Eye (tissue), 1 donor: ENCODE measurements at regions not wholly inside any gene's neighbourhood (a gene's known extent, or its start where the extent isn't known, plus 50 kb on each side); places are given as distances from the start of the nearest gene placed in this dataset.

Experiments
- DNase-seq: peaks from one replicate; pipeline ENCODE4 v3.0.0-alpha.2; 2015

GRCh38 chrX:45766981-45767501 is 566.4 kb upstream of the DIPK2B start:
- no peak for DNase-seq

GRCh38 chrX:45765767-45766166 is 565.1 kb upstream of the DIPK2B start:
- no peak for DNase-seq

GRCh38 chrX:45765281-45765680 is 564.6 kb upstream of the DIPK2B start:
- no peak for DNase-seq

GRCh38 chrX:45762699-45763647 is 562.3 kb upstream of the DIPK2B start:
- no peak for DNase-seq

- DNase-seq: no peak
Measured at GRCh38 chrX:45761920-45762319, 561.2 kb upstream of the DIPK2B start.

- no peak for DNase-seq
Measured at GRCh38 chrX:45760187-45760742, 559.6 kb upstream of the DIPK2B start.

GRCh38 chrX:45758738-45759397 is 558.2 kb upstream of the DIPK2B start:
- DNase-seq: no peak

- DNase-seq: no peak
Measured at GRCh38 chrX:45758319-45758718, 557.6 kb upstream of the DIPK2B start.

- no peak for DNase-seq
Measured at GRCh38 chrX:45757272-45757671, 556.6 kb upstream of the DIPK2B start.

GRCh38 chrX:45756557-45756956 is 555.9 kb upstream of the DIPK2B start:
- DNase-seq: no peak

GRCh38 chrX:45755703-45756102 is 555.0 kb upstream of the DIPK2B start:
- no peak for DNase-seq

- no peak for DNase-seq
Measured at GRCh38 chrX:45751156-45751555, 550.5 kb upstream of the DIPK2B start.

GRCh38 chrX:45750639-45751038 is 550.0 kb upstream of the DIPK2B start:
- no peak for DNase-seq

- DNase-seq: no peak
Measured at GRCh38 chrX:45749375-45749774, 548.7 kb upstream of the DIPK2B start.

GRCh38 chrX:45748369-45748774 is 547.7 kb upstream of the DIPK2B start:
- no peak for DNase-seq

- DNase-seq: no peak
Measured at GRCh38 chrX:45747905-45748304, 547.2 kb upstream of the DIPK2B start.

GRCh38 chrX:45745479-45745878 is 544.8 kb upstream of the DIPK2B start:
- no peak for DNase-seq

GRCh38 chrX:45743906-45744625 is 543.4 kb upstream of the DIPK2B start:
- DNase-seq: no peak

GRCh38 chrX:45743081-45743533 is 542.4 kb upstream of the DIPK2B start:
- DNase-seq: no peak

- DNase-seq: no peak
Measured at GRCh38 chrX:45740291-45740690, 539.6 kb upstream of the DIPK2B start.

- no peak for DNase-seq
Measured at GRCh38 chrX:45735571-45735970, 534.9 kb upstream of the DIPK2B start.

- no peak for DNase-seq
Measured at GRCh38 chrX:45731448-45731847, 530.8 kb upstream of the DIPK2B start.

- DNase-seq: no peak
Measured at GRCh38 chrX:45727761-45728160, 527.1 kb upstream of the DIPK2B start.
